GM18520 (cell line): ENCODE measurements at regions not wholly inside any gene's neighbourhood (a gene's known extent, or its start where the extent isn't known, plus 50 kb on each side); places are given as distances from the start of the nearest gene placed in this dataset.

Experiments
- ATAC-seq: cut with Tn5 transposase; IDR thresholded peaks from one replicate; pipeline ENCODE4 v1.9.1; 2021; ENCODE audit not compliant: unreplicated experiment

DNA sequence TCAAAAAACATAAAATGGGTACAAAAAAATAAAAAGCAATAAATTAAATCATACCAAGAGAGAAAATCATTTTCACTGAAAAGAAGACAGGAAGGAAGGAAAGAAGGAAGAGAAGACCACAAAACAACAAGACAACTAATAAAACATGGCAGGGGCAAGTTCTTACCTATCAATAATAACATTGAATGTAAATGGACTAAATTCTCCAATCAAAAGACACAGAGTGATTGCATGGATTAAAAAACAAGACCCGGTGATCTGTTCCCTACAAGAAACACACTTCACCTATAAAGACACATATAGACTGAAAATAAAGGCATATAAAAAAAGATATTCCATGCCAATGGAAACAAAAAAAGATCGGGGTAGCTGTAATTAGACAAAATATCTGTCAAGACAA, 82.6 kb upstream of the CERS6 start:
- ATAC-seq, result no peak

DNA sequence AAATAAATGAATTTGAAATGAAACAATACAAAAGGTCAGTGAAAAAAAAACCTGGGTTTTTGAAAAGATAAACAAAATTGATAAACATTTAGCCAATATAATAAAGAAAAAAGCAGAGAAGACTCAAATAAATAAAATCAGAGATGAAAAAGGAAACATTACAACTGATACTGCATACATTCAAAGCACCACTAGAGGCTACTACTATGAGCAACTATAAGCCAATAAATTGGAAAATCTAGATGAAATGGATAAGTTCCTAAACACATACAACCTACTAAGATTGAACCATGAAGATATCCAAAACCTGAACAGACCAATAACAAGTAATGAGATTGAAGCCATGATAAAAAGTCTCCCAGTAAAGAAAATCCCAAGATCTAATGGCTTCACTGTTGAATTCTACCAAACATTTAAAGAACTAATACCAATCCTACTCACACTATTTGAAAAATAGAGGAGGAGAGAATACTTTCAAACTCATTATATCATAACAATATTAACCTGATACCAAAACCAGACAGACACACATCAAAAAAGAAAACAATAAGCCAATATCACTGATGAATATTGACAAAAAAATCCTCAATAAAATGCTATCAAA, 80.8 kb upstream of the CERS6 start:
- no peak for ATAC-seq

DNA sequence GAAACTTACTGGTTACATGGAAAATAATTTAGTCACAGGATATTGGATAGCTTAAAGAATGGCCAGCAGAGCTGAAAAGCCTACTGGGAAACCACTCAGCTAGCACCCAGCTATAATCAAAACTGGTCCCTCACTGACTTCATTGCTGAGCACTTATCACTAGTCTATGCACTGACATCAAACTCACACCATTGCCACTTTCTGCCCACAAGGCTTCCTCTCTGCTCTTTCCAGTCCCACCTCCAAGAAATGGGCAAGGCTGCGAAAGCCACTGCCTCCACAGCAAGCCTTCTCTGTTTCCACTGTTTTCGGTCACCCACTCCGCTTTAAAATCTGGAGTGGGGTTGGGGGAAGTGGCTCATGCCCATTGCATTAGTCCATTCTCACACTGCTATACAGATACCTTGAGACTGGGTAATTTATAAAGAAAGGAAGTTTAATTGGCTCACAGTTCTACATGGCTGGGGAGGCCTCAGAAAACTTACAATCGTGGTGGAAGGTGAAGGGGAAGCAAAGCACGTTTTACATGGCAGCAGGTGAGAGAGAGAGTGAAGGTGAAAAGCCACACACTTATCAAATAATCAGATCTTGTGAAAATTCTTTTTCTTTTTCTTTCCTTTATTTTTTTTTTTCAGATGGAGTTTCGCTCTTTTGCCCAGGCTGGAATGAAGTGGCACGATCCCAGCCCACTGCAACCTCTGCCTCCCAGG, 77.0 kb upstream of the CERS6 start:
- no peak for ATAC-seq

DNA sequence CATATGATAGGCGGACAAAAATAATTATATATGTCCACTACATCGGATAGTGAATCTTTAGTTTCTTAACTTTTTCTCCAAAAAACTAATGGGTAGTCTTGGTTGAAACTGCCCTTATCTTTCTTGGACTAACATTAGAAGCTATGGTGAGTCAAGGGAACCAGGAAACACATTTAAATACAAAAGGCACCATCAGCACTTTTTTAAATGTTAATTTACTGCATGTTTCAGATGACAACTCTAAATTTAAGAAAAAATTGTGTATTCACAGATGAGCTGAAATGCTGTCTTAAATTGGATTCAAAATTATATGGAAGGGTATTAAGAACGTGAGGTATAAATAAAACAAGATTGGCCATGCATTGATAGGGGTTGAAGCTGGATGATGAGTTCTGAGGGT, 75.6 kb upstream of the CERS6 start:
- ATAC-seq, result no peak

DNA sequence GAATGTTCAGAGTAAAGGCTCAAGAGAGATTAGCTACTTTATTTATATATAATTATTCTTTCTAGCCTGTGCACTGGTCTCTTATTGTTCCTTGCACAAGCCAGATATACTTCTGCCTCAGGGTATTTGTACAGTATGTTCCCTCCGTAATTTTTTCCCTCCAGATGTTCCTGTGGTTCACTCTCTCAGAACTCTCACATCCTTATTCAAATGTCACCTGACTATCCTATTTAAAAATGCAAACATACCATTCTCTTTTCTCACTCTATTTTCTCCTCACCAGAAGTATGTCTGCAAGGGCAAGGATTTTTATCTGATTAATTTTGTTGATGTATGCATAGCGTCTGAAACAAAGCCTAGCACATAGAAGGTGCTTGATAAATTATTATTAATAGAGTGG, 64.0 kb upstream of the CERS6 start:
- ATAC-seq, result no peak

DNA sequence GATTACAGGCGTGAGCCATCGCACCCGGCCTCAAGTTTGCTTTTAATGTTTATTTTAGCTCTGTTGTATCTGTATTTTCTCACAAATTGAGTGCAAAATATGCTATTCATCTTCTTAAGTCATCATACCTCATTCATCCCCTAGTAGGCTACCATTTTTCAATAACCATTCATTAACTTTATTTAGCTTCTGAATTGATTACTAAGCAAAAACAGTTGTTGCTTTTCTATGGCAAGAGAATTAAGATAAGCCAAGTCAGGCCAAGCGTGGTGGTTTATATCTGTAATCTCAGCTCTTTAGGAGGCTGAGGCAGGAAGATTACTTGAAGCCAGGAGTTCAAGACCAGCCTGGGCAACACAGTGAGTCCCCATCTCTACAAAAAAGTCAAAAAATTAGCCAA, 63.3 kb upstream of the CERS6 start:
- ATAC-seq, result no peak

DNA sequence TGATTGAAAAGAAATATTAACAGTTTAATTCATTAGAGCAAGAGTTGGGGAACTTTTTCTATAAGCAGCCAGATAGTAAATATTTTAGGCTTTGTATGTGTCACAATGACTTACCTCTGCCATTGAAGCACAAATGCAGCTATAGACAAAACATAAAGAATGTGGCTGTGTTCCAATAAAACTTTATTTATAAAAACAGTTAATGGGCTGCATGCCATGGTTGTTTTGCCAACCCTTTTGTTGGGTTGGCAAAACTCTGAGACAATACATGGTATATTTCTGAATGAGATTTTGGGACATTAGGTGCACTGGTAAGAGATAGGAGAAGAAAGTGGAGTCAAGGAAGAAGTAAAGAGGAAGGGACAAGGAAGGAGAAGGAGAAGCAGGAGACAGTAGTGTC, 61.8 kb upstream of the CERS6 start:
- no peak for ATAC-seq

DNA sequence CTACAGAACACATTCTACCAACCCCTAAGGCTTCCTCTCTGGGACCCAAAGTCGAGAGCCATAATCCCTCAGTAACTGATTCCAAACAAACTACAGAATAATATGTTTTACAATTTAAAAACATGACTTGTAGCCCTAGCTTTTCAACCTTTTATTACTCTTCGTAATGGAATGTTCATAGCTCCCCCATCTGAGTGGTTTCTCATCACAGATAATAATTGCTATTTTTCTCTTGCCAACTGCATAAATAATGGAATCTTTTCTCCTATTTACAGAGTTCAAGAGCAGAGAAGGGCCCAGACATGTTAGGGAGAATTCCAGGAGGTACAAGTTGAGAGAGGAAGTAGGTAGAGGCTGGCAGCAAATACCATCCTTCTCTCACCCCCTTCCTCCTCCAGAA, 59.9 kb upstream of the CERS6 start:
- no peak for ATAC-seq

DNA sequence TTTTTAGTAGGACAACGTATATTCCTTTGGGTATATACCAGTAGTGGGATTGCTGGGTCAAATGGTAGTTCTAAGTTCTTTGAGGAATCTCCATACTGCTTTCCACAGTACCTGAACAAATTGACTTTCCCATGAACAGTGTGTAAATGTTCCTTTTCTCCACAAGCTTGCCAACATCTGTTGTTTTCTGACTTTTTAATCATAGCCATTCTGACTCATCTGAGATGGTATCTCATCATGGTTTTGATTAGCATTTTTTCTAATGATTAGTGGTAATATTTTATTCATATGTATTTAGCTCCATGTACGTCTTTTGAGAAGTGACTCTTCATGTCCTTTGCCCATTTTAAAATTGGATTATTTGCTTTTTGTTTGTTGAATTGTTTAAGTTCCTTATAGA, 58.4 kb upstream of the CERS6 start:
- no peak for ATAC-seq

DNA sequence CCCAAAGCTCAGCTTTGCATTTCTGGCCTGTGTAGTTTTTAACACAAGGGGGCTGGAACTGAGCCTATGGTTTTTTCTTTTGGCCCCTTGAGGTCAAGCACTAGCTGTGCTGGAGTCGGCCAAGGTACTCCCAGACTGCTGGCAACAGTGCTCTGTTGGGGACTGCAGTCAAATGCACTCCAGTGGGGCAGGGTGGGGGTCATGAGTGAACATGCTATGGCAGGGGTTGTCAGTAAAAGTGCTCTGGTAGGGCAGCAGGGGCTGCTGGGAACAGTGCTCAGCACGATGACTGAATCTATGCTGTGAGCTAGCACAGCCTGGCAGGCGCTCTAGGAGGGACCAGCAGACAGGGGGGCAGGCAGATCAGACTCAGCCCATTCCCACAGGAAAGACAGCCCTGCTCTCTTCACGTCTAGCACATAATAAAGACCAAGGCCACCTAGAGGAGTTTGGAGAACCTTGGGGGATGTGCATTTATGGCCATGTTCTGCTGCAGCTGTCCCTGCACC, 55.0 kb upstream of the CERS6 start:
- no peak for ATAC-seq

DNA sequence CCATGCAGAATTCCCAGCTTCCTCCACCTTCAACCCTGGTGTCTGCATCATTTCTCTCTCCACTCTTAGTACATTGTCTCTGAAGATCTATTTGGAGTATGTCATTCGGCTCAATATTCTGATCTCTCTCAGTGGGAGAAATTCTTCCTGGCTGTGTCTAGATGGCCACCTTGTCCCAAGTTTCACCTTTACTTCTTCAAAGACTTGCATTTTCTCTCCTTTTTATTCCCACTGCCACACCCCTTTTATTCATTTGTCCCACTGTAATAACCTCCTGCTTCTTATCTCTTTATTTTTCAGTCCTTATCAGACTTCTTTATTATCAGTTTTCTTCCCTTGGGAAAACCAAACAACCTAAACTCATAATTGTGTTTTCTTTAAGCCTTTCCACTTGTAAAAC, 54.3 kb upstream of the CERS6 start:
- ATAC-seq, result no peak

DNA sequence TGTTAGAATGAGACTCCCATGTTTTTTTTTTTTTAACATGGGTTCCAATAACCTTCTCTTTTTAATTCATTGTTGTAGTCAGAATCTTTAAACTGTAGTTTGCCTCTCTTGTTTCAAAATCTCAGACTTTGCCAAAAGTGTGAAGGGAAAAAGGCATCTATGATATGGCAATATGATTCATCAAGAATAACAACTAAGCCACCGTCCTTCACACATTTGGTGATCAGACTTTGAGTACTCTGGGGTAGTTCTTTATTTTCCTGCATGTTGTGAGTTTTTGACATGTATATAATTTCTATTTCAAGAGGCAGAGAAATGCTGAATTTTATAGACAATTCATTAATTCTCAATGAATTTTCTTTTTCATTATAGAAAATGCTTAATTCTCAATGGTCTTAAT, 53.5 kb upstream of the CERS6 start:
- ATAC-seq, result no peak

DNA sequence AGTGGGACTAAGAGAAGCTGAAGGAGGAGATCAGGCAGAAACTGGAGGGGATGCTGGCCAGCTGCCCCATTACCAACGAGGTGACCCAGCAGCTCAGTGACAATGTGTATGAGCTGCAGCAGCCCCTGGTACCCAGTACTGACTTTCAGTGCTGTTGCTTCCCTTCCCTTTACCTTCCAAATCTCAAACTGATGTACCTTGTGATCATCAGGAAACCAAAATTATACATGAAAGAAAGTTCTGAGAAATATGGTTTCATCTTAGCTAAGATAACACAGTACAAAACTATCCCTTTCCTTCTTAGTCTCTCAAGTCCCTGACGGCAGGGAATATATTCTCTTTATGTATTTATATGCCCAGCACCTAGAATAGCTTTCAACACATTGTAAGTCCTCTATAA, 52.3 kb upstream of the CERS6 start:
- ATAC-seq, result no peak

DNA sequence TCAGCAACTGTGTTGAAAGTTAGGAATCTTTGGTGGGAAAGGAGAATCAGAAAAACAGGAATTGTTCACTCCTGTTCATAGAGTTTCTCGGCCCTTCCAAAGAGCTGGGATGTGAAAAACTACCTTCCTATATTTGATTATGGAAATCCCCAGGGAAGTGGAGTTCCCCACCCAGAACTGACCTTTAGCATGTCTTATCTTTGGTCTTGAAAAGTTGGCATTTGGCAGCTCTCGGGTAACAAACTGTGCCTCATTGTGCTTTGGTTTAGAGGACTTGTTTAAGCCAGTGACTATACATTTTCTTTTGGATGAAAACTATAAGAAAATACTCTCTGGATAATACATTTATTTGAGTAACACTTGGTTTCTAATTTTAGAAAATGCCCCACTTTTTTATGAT, 51.3 kb upstream of the CERS6 start:
- ATAC-seq, result no peak
